B cell (primary cell): ENCODE measurements at regions not wholly inside any gene's neighbourhood (a gene's known extent, or its start where the extent isn't known, plus 50 kb on each side); places are given as distances from the start of the nearest gene placed in this dataset.

Experiments
- ATAC-seq: fragments of 200-7000 bp; cut with Tn5 transposase; one replicate; pipeline ENCODE4 v1.10.0; 2021; ENCODE audit warnings: low read depth, mild to moderate bottlenecking, moderate number of reproducible peaks, moderate library complexity
- CTCF ChIA-PET: fragments of 350-600 bp; sonication (Branson Sonifier 250); formaldehyde crosslinking; loops from one replicate; lab custom pipeline; 2021; ENCODE audit warnings: antibody characterized with exemption, inconsistent platforms; lab: Charles Lee
- POLR2A ChIA-PET: fragments of 350-600 bp; sonication (Branson Sonifier 250); formaldehyde crosslinking; loops from one replicate; lab custom pipeline; 2021; ENCODE audit warnings: antibody characterized with exemption; lab: Charles Lee
- DNase-seq: peaks from one replicate; pipeline ENCODE4 v3.0.0; 2013
- H2AFZ ChIP-seq: 2 replicates; pipeline ENCODE4 v1.6.1; 2012; ENCODE audit warnings: mild to moderate bottlenecking, low read depth, low read length; ENCODE audit not compliant: insufficient read depth, poor library complexity, severe bottlenecking
- H3K27ac ChIP-seq, 2 donors: 1 replicate in 1 of 2; 2 replicates in 1 of 2; pipeline ENCODE4 v1.5.1; 2012 to 2013; ENCODE audit warnings: low read length in 2 of 2, mild to moderate bottlenecking in 2 of 2, moderate library complexity in 1 of 2
- H3K27me3 ChIP-seq, 4 experiments: fragments of 200-600 bp in 1 of 4; sonication (generic) in 1 of 4; replicated peaks in 1 of 4; 1 replicate in 2 of 4; 2 replicates in 2 of 4; pipeline versions ENCODE4 v1.6.1 to v1.7.0; 2013 to 2016; ENCODE audit warnings: low read length in 3 of 4, mild to moderate bottlenecking in 2 of 4, mixed read lengths in 1 of 4, moderate library complexity in 1 of 4; ENCODE audit not compliant: insufficient read depth in 4 of 4, control insufficient read depth in 3 of 4; ENCODE audit errors: control extremely low read depth in 1 of 4
- H3K36me3 ChIP-seq, 2 experiments: replicated peaks in 1 of 2; 1 replicate in 1 of 2; 2 replicates in 1 of 2; pipeline versions ENCODE4 v1.6.1 to v1.7.1; 2013; ENCODE audit warnings: low read length in 1 of 2; ENCODE audit not compliant: insufficient read depth in 2 of 2, control insufficient read depth in 1 of 2; ENCODE audit errors: control extremely low read depth in 1 of 2, extremely low read depth in 1 of 2
- H3K4me1 ChIP-seq, 2 donors: fragments of 200-600 bp in 1 of 2; sonication (generic) in 1 of 2; 1 replicate in 1 of 2; 2 replicates in 1 of 2; pipeline versions ENCODE4 v1.5.1 to v1.6.1; 2013 to 2017; ENCODE audit warnings: low read length in 2 of 2; ENCODE audit not compliant: control insufficient read depth in 2 of 2, insufficient read depth in 2 of 2
- H3K4me2 ChIP-seq: replicated peaks from 2 replicates; pipeline ENCODE3; 2012; ENCODE audit warnings: mild to moderate bottlenecking, low read depth, low read length; ENCODE audit not compliant: poor library complexity, severe bottlenecking
- H3K4me3 ChIP-seq, 5 experiments: fragments of 200-600 bp in 1 of 5; sonication (generic) in 1 of 5; 1 replicate in 3 of 5; 2 replicates in 2 of 5; pipeline versions ENCODE4 v1.5.1 to v1.7.0; 2011 to 2016; ENCODE audit warnings: low read length in 4 of 5, mild to moderate bottlenecking in 4 of 5, low read depth in 2 of 5, control low read depth in 1 of 5, moderate library complexity in 1 of 5; ENCODE audit not compliant: insufficient read depth in 1 of 5; ENCODE audit errors: control extremely low read depth in 1 of 5, extremely low read depth in 1 of 5
- H3K79me2 ChIP-seq: fragments of 200-600 bp; sonication (generic); one replicate; pipeline ENCODE4 v1.6.0; 2016; ENCODE audit warnings: low read length; ENCODE audit not compliant: control insufficient read depth, insufficient read depth
- H3K9ac ChIP-seq: fragments of 200-600 bp; sonication (generic); 2 replicates; pipeline ENCODE4 v1.6.1; 2017; ENCODE audit warnings: mild to moderate bottlenecking, low read length, moderate library complexity
- H3K9me3 ChIP-seq, 3 donors: one replicate each; pipeline versions ENCODE4 v1.6.1 to v1.7.1; 2013; ENCODE audit warnings: low read length in 2 of 3; ENCODE audit not compliant: control insufficient read depth in 2 of 3, insufficient read depth in 1 of 3; ENCODE audit errors: control extremely low read depth in 1 of 3
- H4K20me1 ChIP-seq: 2 replicates; pipeline ENCODE4 v1.6.0; 2012; ENCODE audit warnings: mild to moderate bottlenecking, low read length; ENCODE audit not compliant: insufficient read depth, control insufficient read depth, poor library complexity, severe bottlenecking
- H3K27ac Mint-ChIP-seq: one replicate; pipeline ENCODE4 v1.8.0; 2021; ENCODE audit warnings: mixed read lengths
- H3K27me3 Mint-ChIP-seq: one replicate; pipeline ENCODE4 v1.8.0; 2021; ENCODE audit warnings: mixed read lengths
- H3K4me1 Mint-ChIP-seq: one replicate; pipeline ENCODE4 v1.8.0; 2021; ENCODE audit warnings: mixed read lengths
- H3K4me3 Mint-ChIP-seq: one replicate; pipeline ENCODE4 v1.8.0; 2021; ENCODE audit warnings: mixed read lengths
- H3K9me3 Mint-ChIP-seq: one replicate; pipeline ENCODE4 v1.8.0; 2022; ENCODE audit warnings: mixed read lengths; ENCODE audit not compliant: insufficient read depth
- CTCF ChIP-seq: fragments of 200-600 bp; IDR thresholded peaks from one replicate; pipeline ENCODE4 v1.8.0; 2022; ENCODE audit warnings: antibody characterized with exemption, mild to moderate bottlenecking
- EZH2 ChIP-seq: IDR thresholded peaks from 2 replicates; pipeline ENCODE4 v1.6.1; 2012; ENCODE audit warnings: borderline replicate concordance, low read depth, mild to moderate bottlenecking, moderate library complexity, low read length; ENCODE audit not compliant: insufficient read depth, poor library complexity, severe bottlenecking
- WGBS: methylation state at CpG from one replicate; pipeline ENCODE4 v1.1.5; 2013; ENCODE audit warnings: missing lambda C conversion rate; ENCODE audit not compliant: insufficient coverage; 5-methylcytosine and 5-hydroxymethylcytosine counted together
- intact Hi-C: fragments of 100-400 bp; cut with micrococcal nuclease; formaldehyde crosslinking; loops from one replicate; pipeline ENCODE4 v1.10.0; 2022

- H3K27me3 ChIP-seq, result no peaks in the 10 kb centered on the region
- no peak overlapping the region for H2AFZ ChIP-seq
- H4K20me1 ChIP-seq, result no peaks in the 10 kb centered on the region
- DNase-seq, result no peak
- Mint-ChIP-seq H3K9me3 (peaks cover 5% of the 10 kb centered on the region), H3K27ac (no peak overlapping the region), H3K27me3 (no peaks in the 10 kb centered on the region), H3K4me1 (no peaks in the 10 kb centered on the region), H3K4me3 (no peak overlapping the region)
- no peak overlapping the region for H3K4me2 ChIP-seq
- ATAC-seq, result no peak
- ChIA-PET POLR2A (no interaction called here), CTCF (no interaction called here)
- H3K4me3 ChIP-seq, result no peak overlapping the region
- no CpG with 5 or more reads among the region's 2 CpGs for WGBS
- H3K4me1 ChIP-seq, result no peaks in the 10 kb centered on the region
- no peak overlapping the region for H3K27ac ChIP-seq
- TF ChIP-seq CTCF, result no peak
- TF ChIP-seq EZH2, result no peak
- no peak overlapping the region for H3K9ac ChIP-seq
- no peaks in the 10 kb centered on the region for H3K36me3 ChIP-seq
- H3K79me2 ChIP-seq, result no peaks in the 10 kb centered on the region
- intact Hi-C loops, result no loop called here
- peaks cover 0 to 3% (median 2%) of the 10 kb centered on the region in 3 donors for H3K9me3 ChIP-seq
These were observed 1103.3 kb upstream of the NRXN1 start for GRCh38 chr2:52135235-52135634.

- Histone ChIP-seq H3K9ac (no peak overlapping the region), H3K27me3 (no peaks in the 10 kb centered on the region), H3K4me3 (no peak overlapping the region), H3K27ac (no peak overlapping the region), H2AFZ (no peak overlapping the region), H3K9me3 (no peaks in the 10 kb centered on the region), H3K79me2 (no peaks in the 10 kb centered on the region), H3K36me3 (no peaks in the 10 kb centered on the region), H3K4me2 (no peak overlapping the region), H3K4me1 (no peaks in the 10 kb centered on the region), H4K20me1 (no peaks in the 10 kb centered on the region)
- Mint-ChIP-seq H3K9me3 (peaks cover 7% of the 10 kb centered on the region), H3K4me1 (no peaks in the 10 kb centered on the region), H3K27me3 (no peaks in the 10 kb centered on the region), H3K4me3 (no peak overlapping the region), H3K27ac (no peak overlapping the region)
- intact Hi-C loops, result no loop called here
- TF ChIP-seq EZH2 (no peak), CTCF (no peak)
- POLR2A ChIA-PET, result no interaction called here
- no CpG with 5 or more reads among the region's 3 CpGs for whole genome bisulfite sequencing
- ATAC-seq (no peak), DNase-seq (no peak)
- CTCF ChIA-PET, result no interaction called here
These were observed 1096.1 kb upstream of the NRXN1 start for GRCh38 chr2:52128081-52128480.
